K562 (cell line): ENCODE measurements at regions not wholly inside any gene's neighbourhood (a gene's known extent, or its start where the extent isn't known, plus 50 kb on each side); places are given as distances from the start of the nearest gene placed in this dataset.

Experiments
- CCAR2 ChIP-seq: fragments of 200-400 bp; formaldehyde crosslinking; IDR thresholded peaks from 2 replicates; pipeline ENCODE4 v1.6.1; 2017; ENCODE audit warnings: mild to moderate bottlenecking, low read depth, low read length
- CHD2 ChIP-seq: IDR thresholded peaks from 2 replicates; pipeline ENCODE4 v1.6.1; 2011; ENCODE audit warnings: low read depth, low read length
- FOSL1 ChIP-seq: fragments of 200-800 bp; sonication (Bioruptor generic); conservative IDR thresholded peaks from 2 replicates; pipeline ENCODE4 v1.6.1; 2016; ENCODE audit warnings: missing genetic modification characterization, missing compliant biosample characterization
- GTF2A2 ChIP-seq: IDR thresholded peaks from 2 replicates; pipeline ENCODE4 v1.6.1; 2016; ENCODE audit warnings: mild to moderate bottlenecking, missing genetic modification characterization, missing compliant biosample characterization
- HDAC1 ChIP-seq, 2 experiments: fragments of 450-650 bp; IDR thresholded peaks; 2 replicates each; pipeline ENCODE4 v1.6.1; 2016 to 2017; ENCODE audit warnings: inconsistent platforms in 1 of 2, mild to moderate bottlenecking in 1 of 2, moderate library complexity in 1 of 2
- HNRNPLL ChIP-seq: fragments of 200-400 bp; formaldehyde crosslinking; IDR thresholded peaks from 2 replicates; pipeline ENCODE4 v1.6.1; 2017; ENCODE audit warnings: low read length, low read depth, mild to moderate bottlenecking; ENCODE audit not compliant: poor library complexity, severe bottlenecking
- HOXB6 ChIP-seq: fragments of 250-450 bp; sonication (Bioruptor Pico); IDR thresholded peaks from 2 replicates; pipeline ENCODE4 v1.5.1; 2022; ENCODE audit warnings: mild to moderate bottlenecking, borderline replicate concordance
- JUND ChIP-seq, 2 experiments: IDR thresholded peaks; 2 replicates in 1 of 2; 3 replicates in 1 of 2; pipeline ENCODE4 v1.6.1; 2011; ENCODE audit warnings: borderline replicate concordance in 2 of 2, low read depth in 2 of 2, low read length in 2 of 2, improper control_type of control experiment in 1 of 2, missing biosample characterization in 1 of 2, missing genetic modification characterization in 1 of 2, missing genetic modification reagents in 1 of 2
- RAD51 ChIP-seq: fragments of 450-650 bp; IDR thresholded peaks from 2 replicates; pipeline ENCODE4 v1.7.1; 2016; ENCODE audit warnings: low read depth, mild to moderate bottlenecking, borderline replicate concordance
- SREBF1 ChIP-seq: fragments of 150-350 bp; IDR thresholded peaks from 2 replicates; pipeline ENCODE4 v1.6.1; 2014; ENCODE audit warnings: antibody characterized with exemption, low read depth, low read length, borderline replicate concordance
- TAF7 ChIP-seq: fragments of 450-650 bp; IDR thresholded peaks from 2 replicates; pipeline ENCODE4 v1.6.1; 2016; ENCODE audit warnings: missing genetic modification characterization, missing compliant biosample characterization
- TFE3 ChIP-seq: fragments of 450-650 bp; formaldehyde crosslinking; IDR thresholded peaks from 2 replicates; pipeline ENCODE4 v1.4.0; 2020; ENCODE audit warnings: mild to moderate bottlenecking, mixed read lengths
- THRA ChIP-seq: fragments of 450-650 bp; IDR thresholded peaks from 2 replicates; pipeline ENCODE4 v1.6.1; 2017; ENCODE audit warnings: mild to moderate bottlenecking, moderate library complexity
- YBX1 ChIP-seq: fragments of 450-650 bp; IDR thresholded peaks from 2 replicates; pipeline ENCODE4 v1.7.1; 2016; ENCODE audit warnings: mild to moderate bottlenecking
- ZFP36 ChIP-seq: fragments of 150-350 bp; IDR thresholded peaks from 2 replicates; pipeline ENCODE4 v1.6.1; 2018; ENCODE audit warnings: low read length, low read depth; ENCODE audit not compliant: partially characterized antibody
- ZNF778 ChIP-seq: fragments of 450-650 bp; formaldehyde crosslinking; IDR thresholded peaks from 2 replicates; pipeline ENCODE4 v1.4.0; 2020; ENCODE audit warnings: mild to moderate bottlenecking, moderate library complexity
- ZSCAN29 ChIP-seq: fragments of 450-650 bp; IDR thresholded peaks from 2 replicates; pipeline ENCODE4 v1.6.1; 2017
- TF ChIP-seq, protein P1 (sequence below): sonication (generic); formaldehyde crosslinking; IDR thresholded peaks from 2 replicates; pipeline ENCODE4 v1.8.0; 2022; ENCODE audit warnings: missing genetic modification reagents, mild to moderate bottlenecking, moderate library complexity, borderline replicate concordance
- TF ChIP-seq, protein P2 (sequence below): sonication (generic); formaldehyde crosslinking; IDR thresholded peaks from 2 replicates; pipeline ENCODE4 v1.8.0; 2023; ENCODE audit warnings: missing genetic modification reagents, mild to moderate bottlenecking, borderline replicate concordance

GRCh38 chr20:4074877-4075455, 59.6 kb upstream of the RNF24 start (continued):
- TF ChIP-seq HDAC1 (IDR thresholded peaks at IDR 0.05), result peak in 1 of 2 experiments; percentile 42; a peak in 1 of 4 replicates
- TF ChIP-seq, protein P1, sequence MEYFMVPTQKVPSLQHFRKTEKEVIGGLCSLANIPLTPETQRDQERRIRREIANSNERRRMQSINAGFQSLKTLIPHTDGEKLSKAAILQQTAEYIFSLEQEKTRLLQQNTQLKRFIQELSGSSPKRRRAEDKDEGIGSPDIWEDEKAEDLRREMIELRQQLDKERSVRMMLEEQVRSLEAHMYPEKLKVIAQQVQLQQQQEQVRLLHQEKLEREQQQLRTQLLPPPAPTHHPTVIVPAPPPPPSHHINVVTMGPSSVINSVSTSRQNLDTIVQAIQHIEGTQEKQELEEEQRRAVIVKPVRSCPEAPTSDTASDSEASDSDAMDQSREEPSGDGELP (CRISPR knock-in tag), result peak; percentile 97
- no peak for TF ChIP-seq GTF2A2 (tag)
- TF ChIP-seq JUND (IDR thresholded peaks at IDR 0.05; ENCODE audit: borderline replicate concordance, low read depth, low read length), result peak; percentile 69
- peak; percentile 66; the same call in 1 of the 3 replicates for TF ChIP-seq JUND (tag; IDR thresholded peaks at IDR 0.05; ENCODE audit: borderline replicate concordance, low read depth, low read length)
- peak; percentile 59 for TF ChIP-seq TAF7 (tag)
- TF ChIP-seq HNRNPLL, result no peak
- 0 out of 2 replicates have a peak, but pooled peaks have one; percentile 40 for TF ChIP-seq FOSL1 (tag)
- TF ChIP-seq THRA, result no peak
- no peak for TF ChIP-seq CCAR2
- no peak for TF ChIP-seq ZSCAN29
- TF ChIP-seq, protein P2, sequence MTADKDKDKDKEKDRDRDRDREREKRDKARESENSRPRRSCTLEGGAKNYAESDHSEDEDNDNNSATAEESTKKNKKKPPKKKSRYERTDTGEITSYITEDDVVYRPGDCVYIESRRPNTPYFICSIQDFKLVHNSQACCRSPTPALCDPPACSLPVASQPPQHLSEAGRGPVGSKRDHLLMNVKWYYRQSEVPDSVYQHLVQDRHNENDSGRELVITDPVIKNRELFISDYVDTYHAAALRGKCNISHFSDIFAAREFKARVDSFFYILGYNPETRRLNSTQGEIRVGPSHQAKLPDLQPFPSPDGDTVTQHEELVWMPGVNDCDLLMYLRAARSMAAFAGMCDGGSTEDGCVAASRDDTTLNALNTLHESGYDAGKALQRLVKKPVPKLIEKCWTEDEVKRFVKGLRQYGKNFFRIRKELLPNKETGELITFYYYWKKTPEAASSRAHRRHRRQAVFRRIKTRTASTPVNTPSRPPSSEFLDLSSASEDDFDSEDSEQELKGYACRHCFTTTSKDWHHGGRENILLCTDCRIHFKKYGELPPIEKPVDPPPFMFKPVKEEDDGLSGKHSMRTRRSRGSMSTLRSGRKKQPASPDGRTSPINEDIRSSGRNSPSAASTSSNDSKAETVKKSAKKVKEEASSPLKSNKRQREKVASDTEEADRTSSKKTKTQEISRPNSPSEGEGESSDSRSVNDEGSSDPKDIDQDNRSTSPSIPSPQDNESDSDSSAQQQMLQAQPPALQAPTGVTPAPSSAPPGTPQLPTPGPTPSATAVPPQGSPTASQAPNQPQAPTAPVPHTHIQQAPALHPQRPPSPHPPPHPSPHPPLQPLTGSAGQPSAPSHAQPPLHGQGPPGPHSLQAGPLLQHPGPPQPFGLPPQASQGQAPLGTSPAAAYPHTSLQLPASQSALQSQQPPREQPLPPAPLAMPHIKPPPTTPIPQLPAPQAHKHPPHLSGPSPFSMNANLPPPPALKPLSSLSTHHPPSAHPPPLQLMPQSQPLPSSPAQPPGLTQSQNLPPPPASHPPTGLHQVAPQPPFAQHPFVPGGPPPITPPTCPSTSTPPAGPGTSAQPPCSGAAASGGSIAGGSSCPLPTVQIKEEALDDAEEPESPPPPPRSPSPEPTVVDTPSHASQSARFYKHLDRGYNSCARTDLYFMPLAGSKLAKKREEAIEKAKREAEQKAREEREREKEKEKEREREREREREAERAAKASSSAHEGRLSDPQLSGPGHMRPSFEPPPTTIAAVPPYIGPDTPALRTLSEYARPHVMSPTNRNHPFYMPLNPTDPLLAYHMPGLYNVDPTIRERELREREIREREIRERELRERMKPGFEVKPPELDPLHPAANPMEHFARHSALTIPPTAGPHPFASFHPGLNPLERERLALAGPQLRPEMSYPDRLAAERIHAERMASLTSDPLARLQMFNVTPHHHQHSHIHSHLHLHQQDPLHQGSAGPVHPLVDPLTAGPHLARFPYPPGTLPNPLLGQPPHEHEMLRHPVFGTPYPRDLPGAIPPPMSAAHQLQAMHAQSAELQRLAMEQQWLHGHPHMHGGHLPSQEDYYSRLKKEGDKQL, result no peak
- peak; percentile 96 for TF ChIP-seq TFE3
- TF ChIP-seq ZFP36, result no peak
- TF ChIP-seq RAD51, result peak; percentile 93
- no peak for TF ChIP-seq HOXB6 (CRISPR knock-in tag)
- no peak for TF ChIP-seq SREBF1
- no peak for TF ChIP-seq ZNF778
- no peak for TF ChIP-seq CHD2
- TF ChIP-seq YBX1, result no peak
